CD4-positive, alpha-beta T cell treated with Interleukin-15 for 4 hours (primary cell): ENCODE measurements at regions not wholly inside any gene's neighbourhood (a gene's known extent, or its start where the extent isn't known, plus 50 kb on each side); places are given as distances from the start of the nearest gene placed in this dataset.

Source experiments
- DNase-seq: peaks from one replicate; pipeline ENCODE4 v3.0.0-alpha.2; 2020; ENCODE audit warnings: low spot score

DNA sequence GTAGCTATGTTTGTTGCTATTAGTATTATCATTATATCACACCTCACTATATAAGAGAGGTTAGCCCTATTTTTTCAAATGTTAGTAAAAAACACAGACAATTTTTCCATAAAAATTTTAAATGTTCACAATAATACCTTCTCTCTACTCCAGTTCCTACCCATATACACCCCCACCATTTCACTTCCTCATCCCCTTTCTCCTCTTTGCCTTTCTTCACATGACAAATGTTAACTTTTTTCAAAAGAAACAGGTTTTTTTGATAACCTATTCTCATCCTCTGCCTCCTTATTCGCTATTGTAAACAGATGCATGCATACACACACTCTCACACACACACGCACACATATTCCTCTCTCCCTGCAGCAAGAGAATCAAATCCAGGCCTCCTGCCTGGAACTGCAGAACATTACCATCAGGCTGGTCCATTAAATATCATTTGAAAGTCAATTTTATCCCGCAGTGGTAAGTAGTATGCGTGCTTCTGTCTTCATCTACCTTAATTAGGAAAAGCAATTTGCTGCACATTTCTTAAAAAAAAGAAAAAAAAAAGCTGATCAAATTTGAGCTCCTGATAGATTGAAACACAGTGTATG, 55.5 kb downstream of the MID1IP1 start:
- no peak for DNase-seq

DNA sequence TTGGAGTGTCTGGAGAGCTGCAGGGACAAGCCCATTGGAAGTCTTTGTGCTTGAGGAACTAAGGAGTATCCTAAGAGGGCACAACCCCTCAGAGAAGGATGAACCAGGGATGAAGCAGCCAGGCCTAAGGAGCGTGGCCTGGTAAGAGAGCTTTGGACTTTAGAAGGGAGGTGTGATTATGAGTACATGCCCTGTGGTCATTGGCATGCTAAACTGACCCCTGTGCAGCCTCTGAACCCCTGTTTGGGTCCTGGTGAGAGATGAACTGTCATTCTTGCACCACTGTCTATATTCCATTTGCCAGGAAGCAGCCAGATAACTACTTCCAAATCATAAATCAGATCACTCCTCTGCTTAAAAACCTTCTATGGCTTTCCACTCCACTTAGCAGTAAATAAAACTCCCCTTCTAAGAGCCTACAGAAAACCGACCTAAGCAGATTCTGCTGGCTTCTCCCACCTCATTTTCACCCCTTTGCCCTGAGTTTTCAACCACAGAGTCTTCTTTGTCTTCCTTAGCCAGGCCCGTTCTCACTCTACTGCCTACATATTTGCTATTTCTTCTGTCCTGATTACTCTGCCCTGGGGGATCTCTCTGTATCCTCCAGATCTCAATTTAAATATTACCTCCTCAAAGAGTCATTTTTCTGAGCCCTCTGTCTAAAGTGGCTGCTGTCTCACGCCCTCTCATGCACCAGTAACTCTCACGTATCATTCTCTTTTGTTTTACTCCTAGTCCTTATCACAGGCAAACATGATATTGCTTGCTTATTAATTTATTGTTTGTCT, 56.7 kb downstream of the MID1IP1 start:
- DNase-seq: no peak

DNA sequence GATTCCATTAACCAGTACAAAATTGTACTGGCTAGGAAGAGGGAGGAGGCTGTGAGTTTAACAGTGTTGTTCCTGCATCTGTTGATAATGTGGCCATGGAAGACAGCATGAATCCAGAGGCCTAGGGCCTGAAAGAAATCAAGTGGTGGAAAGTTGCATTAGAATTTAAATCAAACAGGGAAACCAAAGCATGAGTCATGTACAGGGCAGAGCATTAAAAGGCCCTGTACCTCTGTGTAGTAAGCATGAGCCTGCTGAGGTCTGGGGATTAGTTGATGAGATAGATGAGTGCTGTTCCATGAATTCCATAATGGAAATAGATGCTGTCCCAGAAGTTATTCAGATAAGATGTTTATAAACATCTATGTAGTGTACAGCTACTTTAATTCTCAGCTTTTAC, 58.3 kb downstream of the MID1IP1 start:
- no peak for DNase-seq

DNA sequence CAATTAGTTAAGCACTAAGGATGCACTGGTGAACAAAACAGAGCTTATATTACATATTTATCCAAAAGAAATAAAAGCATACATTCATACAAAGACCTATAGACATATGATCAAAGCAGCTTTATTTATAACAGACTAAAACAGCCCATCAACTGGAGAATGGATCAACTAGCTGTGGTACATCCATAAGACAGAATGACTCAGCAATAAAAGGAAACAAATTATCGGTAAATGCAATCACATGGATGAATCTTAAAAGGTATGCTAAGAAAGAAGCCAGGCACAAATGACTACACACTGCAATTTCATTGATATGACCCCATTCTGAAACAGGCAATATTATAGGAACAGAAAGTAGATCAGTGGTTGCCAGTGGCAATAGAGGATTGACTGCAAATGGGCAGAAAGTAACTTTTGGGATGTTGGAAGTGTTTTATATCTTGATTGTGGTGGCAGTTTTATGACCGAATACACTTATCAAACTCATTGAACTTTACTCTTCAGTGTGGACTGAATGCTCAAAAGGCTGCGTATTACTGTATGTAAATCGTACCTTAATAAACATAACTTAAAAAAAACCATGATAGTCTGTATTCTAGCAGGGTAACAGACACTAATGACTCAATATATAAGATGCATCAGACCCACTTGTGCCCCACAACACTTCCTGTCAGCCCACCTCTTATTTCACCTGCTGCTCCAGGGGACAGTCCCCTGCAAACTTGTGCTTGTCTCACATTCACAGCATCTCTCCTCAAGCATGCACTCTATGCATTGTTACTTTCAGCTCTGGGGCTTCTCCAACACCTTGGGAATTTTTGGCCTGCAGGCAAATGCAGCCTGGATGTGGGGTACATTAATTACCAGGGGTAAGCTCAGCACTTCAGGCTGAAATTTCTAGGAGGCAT, 59.1 kb downstream of the MID1IP1 start:
- no peak for DNase-seq

DNA sequence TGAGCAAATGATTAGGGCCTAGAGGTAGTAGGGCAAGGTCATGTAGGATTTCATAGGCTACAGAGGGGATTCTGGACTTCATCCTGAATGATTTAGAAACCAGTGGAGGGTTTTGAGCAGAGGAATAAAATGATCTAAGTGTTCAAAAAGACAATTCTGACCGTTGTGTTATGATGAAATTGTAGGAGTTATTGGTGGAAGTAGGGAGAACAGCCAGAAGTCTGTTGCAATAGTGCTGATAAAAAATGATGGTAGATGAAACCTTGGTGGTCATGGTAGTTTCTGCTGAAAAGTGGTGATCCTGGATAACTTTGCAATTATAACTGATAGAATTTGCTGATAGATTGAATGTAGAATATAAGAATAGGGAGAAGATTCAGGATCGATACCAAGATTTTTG, 60.2 kb downstream of the MID1IP1 start:
- DNase-seq: no peak

DNA sequence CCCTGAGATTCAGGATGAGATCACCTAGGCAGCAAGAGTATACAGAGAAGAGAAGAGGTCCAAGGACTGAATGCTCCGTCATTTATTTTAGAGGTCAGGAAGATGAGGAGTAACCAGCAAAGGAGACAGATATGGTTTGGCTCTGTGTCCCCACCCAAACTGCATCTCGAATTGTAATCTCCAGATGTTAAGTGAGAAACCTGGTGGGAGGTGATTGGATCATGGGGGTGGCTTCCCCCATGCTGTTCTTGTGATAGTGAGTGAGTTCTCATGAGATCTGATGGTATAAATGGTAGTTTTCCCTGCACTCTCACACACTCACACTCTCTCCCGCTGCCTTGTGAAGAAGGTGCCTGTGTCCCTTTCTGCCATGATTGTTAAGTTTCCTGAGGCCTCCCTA, 60.8 kb downstream of the MID1IP1 start:
- DNase-seq: no peak

DNA sequence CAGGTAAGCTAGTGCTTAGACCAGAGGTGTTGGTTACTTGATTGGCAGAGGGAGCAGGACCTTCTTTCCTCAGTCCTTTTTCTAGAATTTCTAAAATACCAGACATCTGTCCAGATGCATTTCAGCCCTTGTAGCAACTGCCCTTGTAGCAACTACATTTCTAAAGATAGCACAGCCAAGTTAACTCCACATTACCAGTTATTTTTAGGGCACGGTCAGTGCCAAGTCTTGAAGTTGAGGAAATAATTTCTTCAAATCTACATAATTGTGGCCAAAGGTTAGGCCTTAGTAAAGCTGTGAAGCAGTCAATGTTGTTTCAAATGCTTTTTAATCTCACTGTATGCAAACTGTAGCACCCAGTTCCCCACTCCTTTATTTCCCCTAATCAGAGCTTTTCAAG, 62.9 kb downstream of the MID1IP1 start:
- DNase-seq: no peak

DNA sequence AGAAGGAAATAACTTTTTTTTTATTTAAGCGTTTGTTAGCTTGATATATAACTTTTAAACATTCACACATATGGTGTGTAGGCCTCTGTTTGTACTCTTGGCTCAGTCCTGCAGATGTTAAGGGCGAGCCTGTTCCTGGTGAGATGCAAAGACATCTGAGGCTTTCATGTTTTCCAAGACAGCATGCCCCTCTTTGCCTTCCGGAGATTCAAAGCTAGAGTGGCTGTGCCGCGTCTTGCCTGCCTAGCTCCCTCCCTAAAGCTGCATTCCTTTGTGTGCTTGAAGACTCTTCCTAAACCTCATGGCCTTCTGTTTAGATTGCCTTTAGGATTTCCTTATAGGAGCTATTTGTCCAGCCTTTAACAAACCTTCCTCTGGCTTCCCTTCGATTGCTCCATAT, 67.1 kb downstream of the MID1IP1 start:
- no peak for DNase-seq

DNA sequence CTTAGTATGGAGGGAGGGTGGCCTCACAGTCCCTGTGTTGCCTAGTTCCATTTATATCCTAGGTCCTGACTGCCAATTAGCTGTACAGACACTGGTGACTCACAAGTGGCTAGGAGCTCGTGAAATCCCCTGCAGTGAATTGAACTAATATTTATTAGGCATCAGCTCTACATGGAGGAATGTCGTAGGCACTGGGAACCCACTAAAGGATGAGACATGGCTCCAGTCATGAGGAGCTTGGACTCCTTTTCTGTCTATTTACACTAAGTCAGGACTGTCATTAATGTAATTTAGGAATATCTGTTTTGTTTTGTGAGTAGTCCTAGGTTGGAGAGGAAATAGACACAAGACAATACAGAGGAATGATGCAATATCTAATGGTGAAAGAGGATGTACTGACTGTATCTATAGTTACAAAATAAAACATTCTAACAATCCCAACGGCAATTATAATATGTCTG, 67.7 kb downstream of the MID1IP1 start:
- DNase-seq: no peak

DNA sequence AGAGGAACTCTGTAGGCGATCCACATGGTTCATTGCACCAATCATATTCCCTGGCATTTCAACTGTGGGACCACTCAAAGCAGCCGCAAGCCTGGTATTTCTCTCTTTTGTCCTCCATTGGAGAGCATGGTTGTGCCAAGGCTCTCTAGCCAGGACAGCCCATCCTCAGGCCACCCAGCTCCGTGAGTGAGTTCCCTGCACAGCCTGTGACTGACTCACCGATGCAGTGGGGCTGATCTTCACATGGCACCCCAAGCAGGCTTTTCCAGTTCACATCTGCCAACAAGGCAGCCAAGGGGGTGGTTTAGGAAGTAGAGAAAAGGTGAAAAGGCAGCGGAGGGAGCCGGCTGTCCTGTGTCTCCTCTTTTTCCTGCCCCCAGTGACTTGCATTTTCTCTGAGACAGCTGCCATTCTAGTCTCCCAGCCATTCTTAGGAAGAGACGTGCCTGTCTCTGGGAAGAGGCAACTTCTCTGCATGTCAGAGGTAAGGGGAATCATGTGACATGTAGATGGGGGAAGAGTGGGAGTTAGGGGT, 69.2 kb downstream of the MID1IP1 start:
- no peak for DNase-seq

DNA sequence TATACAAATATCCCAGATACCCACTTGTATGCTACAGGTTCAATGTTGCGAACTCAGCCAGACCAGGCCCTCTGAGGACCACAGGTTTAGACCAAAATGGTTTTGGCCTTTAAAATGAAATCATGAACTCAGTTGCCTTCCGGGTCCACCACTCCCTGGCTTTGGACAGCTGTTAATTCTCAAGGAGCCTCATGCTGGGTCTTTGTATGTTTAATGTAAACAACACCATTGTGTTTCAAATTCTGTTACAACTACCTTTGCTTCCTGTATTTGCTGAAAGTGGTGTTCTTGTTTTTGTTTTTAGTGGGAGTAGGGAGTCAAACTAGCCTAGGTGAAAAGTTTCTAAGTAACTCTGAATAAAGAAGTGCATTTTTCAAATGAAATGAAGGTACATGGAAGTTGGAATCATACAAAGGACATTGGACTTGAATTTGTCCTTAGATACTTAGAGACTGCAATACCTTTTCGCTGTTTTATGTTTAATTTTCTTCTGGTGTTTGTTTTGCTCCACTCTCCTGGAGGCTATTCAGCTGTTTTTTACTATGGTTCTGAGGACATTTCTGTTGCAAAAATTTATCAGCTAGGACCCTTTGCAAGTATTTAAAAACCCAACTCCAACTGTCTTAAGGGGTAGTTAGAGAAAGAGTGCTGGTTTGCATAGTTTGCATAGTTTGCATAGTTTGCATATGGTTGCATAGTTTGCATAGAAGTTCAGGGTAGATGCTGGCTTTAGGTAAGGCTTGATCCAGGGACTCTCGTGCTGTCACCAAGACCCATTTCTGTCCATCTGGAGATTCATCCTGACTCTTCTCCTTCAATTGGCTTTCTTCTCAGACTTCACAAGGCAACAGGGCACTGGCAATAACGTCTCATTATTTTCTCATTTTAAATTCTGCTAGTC, 70.1 kb downstream of the MID1IP1 start:
- DNase-seq: no peak

DNA sequence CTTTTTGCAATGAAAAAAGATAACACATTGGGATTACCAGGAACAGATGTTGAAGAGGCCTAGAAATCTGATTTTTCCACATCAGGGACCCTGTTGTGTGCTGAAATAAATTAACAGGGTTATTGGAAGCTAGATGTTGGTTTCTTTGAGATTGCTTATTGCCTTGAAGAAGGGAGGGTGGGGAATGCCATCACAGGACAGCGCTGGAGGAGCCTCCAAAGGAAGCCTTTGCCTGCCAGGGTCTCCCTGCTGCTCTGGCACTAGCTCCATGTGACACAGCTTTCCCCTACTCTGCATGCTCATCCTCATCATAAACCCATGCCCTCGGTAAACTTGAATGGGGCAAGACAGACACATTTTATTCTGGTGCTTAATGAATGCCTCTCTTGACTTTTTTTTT, 76.1 kb downstream of the MID1IP1 start:
- no peak for DNase-seq

DNA sequence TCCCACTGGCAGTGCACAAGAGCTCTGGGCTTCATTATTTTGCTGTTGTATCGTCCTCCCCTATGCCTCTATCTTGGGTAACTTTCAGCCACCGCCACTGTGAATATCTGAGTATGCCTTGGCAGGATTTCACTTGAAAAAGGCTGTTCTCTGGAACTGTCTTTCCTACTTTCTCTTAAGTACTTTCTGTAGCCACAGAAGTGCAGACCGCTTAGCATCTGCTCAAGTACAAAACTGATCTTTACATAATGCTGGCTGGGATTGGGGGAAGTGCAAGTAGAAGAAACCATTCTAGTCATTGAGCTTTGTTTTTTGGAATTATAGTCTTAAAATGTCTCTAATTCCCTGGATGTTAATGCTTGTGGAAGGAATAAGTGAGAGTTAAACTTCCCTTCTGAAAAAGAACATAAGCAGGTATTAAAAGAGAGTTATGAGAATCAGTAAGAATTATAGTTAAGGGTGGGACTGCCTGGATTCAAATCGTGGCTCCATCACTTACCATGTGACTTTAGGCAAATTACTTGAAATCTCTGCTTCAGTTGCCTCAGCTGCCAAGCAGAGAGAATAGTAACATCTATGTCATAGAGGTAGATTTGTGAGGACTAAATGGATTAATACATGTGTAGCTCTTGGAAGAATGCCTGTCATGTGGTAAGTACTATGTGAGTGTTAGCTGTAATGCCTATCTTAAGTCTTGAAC, 77.5 kb downstream of the MID1IP1 start:
- DNase-seq: no peak

DNA sequence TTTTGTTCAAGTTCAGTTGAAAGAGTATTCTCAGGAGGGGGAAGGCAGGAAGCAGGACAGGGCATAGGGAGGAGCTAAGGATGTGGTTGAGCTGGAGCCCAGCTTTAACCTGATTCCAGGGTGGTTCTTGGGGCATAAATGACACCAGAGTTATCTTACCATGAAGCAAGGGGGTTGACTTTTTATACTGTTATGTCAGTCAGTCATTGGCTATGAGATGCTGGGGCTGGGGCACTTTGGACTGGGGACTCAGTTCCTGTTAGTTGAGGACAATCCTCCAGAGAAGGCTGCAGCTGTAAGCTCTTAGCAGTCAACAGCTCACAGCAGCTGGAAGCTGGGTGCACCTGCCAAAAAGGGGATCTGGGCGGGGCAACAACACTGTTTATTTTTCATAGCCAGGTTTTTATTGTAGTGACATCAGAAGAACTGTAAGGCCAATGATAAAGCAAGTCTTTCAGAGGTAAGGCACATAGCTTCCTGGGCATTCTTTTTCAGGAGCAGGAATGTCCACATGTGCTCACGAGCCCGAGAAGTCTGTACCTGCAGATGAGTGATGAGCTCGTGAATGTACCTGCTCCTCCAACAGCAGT, 78.5 kb downstream of the MID1IP1 start:
- DNase-seq: no peak

DNA sequence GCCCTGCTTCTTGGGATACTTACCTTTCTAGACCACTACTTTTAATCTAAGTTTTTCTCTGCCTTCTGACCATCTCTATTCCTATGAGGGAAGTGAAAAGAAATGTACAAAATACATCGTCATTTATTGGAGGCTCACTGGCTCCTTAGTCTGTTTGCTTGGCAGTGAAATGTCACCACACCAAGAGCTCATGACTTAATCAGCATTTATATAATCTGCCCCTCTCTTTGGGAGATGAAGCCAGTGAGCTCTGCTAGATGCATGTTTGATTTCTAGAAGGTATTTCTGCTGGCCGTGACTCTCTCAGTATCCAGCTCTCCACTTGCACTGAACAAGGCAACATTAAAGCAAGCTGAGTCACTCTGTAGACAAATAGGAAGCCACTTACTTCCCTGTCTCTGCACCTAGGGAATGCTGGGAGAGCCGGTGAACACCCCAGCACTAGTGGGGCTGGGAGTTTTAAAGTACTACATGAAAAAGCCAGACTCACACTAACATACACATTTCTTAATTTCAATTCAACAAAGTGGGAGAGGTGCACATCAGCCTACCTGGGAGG, 79.1 kb downstream of the MID1IP1 start:
- DNase-seq: no peak

DNA sequence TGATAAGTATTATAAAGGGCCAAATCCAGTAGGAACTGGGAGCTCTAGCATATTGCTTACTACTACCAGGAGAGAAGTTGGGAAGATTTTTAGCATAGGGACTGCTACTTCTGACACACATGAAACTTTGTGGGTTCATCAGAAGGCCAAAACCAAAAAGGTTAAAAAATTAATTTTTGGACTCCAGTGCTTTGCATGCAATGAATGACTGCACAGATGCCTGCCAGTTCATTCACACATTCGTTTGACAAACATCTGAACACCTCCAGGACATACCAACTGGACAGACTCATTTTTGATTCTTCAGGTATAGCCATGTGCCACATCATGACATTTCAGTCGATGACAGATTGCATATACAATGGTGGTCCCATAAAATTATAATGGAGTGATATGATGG, 79.8 kb downstream of the MID1IP1 start:
- DNase-seq: no peak

DNA sequence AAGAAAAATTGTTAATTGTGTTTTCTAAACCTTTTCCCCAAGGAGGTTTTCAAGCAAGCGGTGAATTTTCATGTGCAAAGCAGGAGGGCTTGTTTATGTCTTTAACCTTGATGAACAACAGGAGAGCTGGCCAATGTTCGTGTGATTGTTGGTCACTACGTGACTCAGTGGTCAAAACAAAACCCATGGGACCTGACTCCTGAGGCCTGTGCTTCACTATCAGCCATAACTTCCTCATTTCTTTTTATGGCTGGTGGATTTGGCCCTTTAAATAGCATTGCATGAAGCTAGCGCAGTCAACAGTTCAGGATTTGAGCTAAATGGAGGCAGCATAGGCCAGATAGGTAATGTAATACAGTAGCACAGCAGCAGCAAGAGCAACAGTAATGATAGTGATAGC, 80.5 kb downstream of the MID1IP1 start:
- DNase-seq: no peak

DNA sequence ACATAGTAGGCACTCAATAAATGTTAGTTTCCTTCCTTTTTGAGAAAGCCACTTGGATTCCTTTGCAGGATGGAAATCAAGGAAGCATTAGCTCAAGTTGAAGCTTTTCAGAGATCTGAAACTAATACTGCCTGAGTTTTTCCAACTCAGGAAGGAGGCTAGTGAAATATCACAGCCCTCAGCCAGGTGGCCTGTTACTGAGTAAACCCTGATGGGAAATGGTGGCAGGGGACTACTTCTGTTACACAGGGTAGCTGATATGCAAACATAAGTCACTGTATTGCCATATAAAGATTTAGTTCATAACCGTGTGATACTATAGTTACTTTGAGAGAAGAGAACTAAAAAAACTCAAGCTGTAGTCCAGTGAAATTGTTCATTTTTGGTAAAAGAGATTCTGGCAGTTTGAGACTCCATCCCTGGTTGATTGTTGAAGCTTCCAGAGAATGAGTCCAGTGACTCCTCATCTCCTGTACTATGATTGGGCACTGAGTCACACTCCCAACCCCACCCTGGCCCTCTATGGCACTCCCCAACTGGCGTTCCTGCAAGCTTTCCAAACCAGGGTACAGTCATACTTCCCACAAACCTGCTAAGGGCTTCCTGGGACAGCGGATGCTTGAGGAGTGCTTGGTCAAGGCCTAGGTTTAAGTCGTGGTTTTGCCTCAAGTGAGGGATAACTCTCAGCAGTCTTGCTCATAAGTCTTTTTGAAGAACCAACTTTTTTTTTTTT, 81.8 kb downstream of the MID1IP1 start:
- DNase-seq: no peak

DNA sequence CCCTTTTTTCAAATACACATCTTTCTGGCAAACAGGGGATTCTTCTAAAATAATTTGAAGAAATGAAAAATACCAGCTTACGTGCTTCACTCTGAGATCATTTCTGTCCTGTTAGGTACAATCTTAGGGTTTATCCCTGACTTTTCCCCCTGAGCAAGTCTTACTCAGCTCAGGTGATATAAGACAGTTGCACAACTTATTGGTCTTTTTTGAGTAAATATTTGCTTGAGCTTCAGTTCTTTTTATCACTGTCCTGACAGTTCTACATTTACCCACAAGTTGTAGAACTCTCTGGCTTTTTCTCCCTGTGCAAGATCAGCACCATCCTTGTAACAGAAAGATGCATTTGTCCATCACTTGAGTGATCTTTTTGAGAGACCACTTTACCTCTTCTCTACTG, 84.9 kb downstream of the MID1IP1 start:
- DNase-seq: no peak

DNA sequence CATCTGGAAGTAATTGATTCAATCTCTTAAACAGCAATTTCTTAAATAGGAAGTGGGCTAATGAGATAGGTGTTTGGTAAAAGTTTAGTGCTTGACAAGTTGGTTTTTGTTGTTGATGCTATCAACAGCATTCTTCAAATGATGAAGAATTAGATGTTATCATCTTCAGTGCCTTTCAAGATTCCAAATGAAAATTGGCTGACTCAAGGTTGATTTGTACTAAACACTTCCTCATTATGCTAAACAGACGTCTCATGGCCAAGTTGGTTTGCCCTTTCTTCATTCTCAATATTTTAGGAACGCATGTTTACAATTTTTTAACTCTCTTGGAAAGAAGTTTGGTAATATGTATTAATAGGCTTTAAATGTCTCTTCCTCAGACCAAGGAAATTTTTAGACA, 86.0 kb downstream of the MID1IP1 start:
- no peak for DNase-seq
